Adrenal gland (tissue), 9 donors: ENCODE measurements at regions not wholly inside any gene's neighbourhood (a gene's known extent, or its start where the extent isn't known, plus 50 kb on each side); places are given as distances from the start of the nearest gene placed in this dataset.

ENCODE experiments used
- DNase-seq, 7 donors: peaks; one replicate each; pipeline ENCODE4 v3.0.0-alpha.2; 2019 to 2020
- H3K27ac ChIP-seq, 5 donors: fragments of 200-600 bp; sonication (generic) in 4 of 5; 1 replicate in 3 of 5; 2 replicates in 2 of 5; pipeline versions ENCODE4 v1.5.1 to v1.8.0; 2016 to 2020; ENCODE audit warnings: mild to moderate bottlenecking in 1 of 5
- H3K27me3 ChIP-seq: fragments of 200-600 bp; 2 replicates; pipeline ENCODE4 v1.8.0; 2021
- H3K36me3 ChIP-seq, 2 donors: fragments of 200-600 bp; replicated peaks in 1 of 2; 1 replicate in 1 of 2; 2 replicates in 1 of 2; pipeline versions ENCODE4 v1.5.1 to v1.8.0; 2018 to 2022
- H3K4me1 ChIP-seq, 2 donors: fragments of 200-600 bp; replicated peaks in 1 of 2; 1 replicate in 1 of 2; 2 replicates in 1 of 2; pipeline versions ENCODE4 v1.5.1 to v1.8.0; 2018 to 2021
- H3K4me3 ChIP-seq, 4 donors: fragments of 200-600 bp; sonication (generic) in 3 of 4; one replicate each; pipeline ENCODE4 v1.5.1; 2016 to 2018
- H3K9me3 ChIP-seq, 3 donors: fragments of 200-600 bp; sonication (generic) in 1 of 3; replicated peaks in 1 of 3; 1 replicate in 2 of 3; 2 replicates in 1 of 3; pipeline versions ENCODE4 v1.5.1 to v1.8.0; 2016 to 2021
- CTCF ChIP-seq, 6 experiments: fragments of 450-650 bp in 4 of 6; fragments of 200-600 bp in 2 of 6; sonication (generic) in 1 of 6; IDR thresholded peaks; 1 replicate in 5 of 6; 2 replicates in 1 of 6; pipeline versions ENCODE4 v1.5.1 to v1.8.0; 2016 to 2021; ENCODE audit warnings: antibody characterized with exemption in 6 of 6, mild to moderate bottlenecking in 2 of 6, moderate library complexity in 1 of 6
- POLR2A ChIP-seq, 2 donors: fragments of 450-650 bp; IDR thresholded peaks; one replicate each; pipeline ENCODE4 v1.6.1; 2017; ENCODE audit warnings: antibody characterized with exemption in 2 of 2, mild to moderate bottlenecking in 2 of 2, moderate library complexity in 1 of 2
- WGBS, 4 donors: extraction: QIAGEN DNeasy Blood & Tissue Kit in 2 of 4; methylation state at CpG; one replicate each; pipeline versions ENCODE4 v1.1.5 to v1.1.7; 2013 to 2017; 5-methylcytosine and 5-hydroxymethylcytosine counted together
- intact Hi-C, 2 donors: fragments of 100-400 bp; cut with DNase I; formaldehyde crosslinking; loops; one replicate each; pipeline versions ENCODE4 v1.14.1 to v1.15.0; 2022 to 2023
- donor health status: healthy with polysubstance abuse.
- donor health status: Bipolar disorder and iron deficiency.
- donor health status: DM: yes; HTN: yes; CAD: no.
- donor health status: DM: no; HTN: no; CAD: no.
- donor health status: DM: no; HTN: no; CAD: no.

GRCh38 chr10:43794181-43794815 lies 145.6 kb upstream of the ZNF32 start:
- DNase-seq = peak in 6 of 7 donors; percentile 35 to 74 (median 54)
- H3K27ac ChIP-seq = peak overlapping the region in 1 of 5 donors; percentile 53
- intact Hi-C loops = no loop called here
- H3K4me1 ChIP-seq = no peaks in the 10 kb centered on the region
- TF ChIP-seq POLR2A (IDR thresholded peaks at IDR 0.05) (no peak), CTCF (IDR thresholded peaks at IDR 0.05) (no peak)
- no peaks in the 10 kb centered on the region for H3K36me3 ChIP-seq
- H3K4me3 ChIP-seq = no peak overlapping the region
- no peaks in the 10 kb centered on the region for H3K27me3 ChIP-seq
- 37 to 55% (median 45%) methylated on average over 9 of the region's 9 CpGs for WGBS, 4 donors
- H3K9me3 ChIP-seq = no peaks in the 10 kb centered on the region

DNA sequence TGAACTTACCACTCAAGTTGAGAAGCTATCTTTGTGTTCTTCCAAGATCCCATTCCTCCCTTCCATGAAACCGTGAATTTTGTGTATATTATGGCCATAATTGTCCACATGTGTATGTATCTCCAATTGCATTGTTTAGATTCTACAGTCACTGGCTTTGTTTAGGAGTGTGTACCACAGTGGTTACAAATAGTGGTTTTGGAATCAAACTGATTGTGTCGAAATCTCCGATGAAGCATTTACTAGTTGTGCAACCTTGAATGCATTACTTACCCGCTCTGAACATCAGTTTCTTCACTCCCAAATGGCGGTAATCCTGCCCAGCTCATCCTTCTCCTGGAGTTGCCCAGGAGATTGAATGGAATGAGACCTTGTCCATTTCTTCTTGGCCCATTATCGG lies 145.0 kb upstream of the ZNF32 start:
- no peaks in the 10 kb centered on the region for H3K4me1 ChIP-seq
- intact Hi-C loops = no loop called here
- WGBS, 4 donors = 74 to 76% (median 75%) methylated on average over 6 of the region's 6 CpGs

DNA sequence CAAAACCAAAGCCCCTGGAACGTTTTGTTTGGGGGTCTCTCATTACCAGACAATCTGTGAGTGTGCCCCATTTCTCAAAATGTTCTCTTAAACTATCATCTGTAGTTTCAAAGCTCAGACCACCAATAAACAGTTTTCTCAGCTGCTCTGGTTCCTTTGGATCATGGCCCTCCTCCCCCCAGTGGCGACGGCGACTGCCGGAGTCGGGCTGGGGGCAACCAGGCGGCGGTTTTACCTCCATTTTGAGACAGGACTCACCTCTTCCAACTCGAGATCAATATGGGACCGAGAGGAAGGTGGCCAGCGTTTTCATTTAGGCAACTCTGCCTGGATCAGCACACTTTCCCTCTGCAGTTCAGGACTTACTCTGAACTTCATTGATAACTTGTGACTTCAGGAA lies 141.5 kb upstream of the ZNF32 start:
- Histone ChIP-seq H3K4me1 (no peaks in the 10 kb centered on the region), H3K36me3 (no peaks in the 10 kb centered on the region), H3K4me3 (no peak overlapping the region), H3K27ac (no peak overlapping the region), H3K27me3 (no peaks in the 10 kb centered on the region), H3K9me3 (no peaks in the 10 kb centered on the region)
- DNase-seq = no peak
- WGBS, 4 donors = 77 to 93% (median 85%) methylated on average over 11 of the region's 11 CpGs
- TF ChIP-seq POLR2A (IDR thresholded peaks at IDR 0.05) = no peak
- intact Hi-C loops = no loop called here

More for the DNA sequence above, 145.0 kb upstream of the ZNF32 start:
- no peak for TF ChIP-seq POLR2A (IDR thresholded peaks at IDR 0.05)
- TF ChIP-seq CTCF (IDR thresholded peaks at IDR 0.05) = no peak
- H3K9me3 ChIP-seq = no peaks in the 10 kb centered on the region
- no peak overlapping the region for H3K4me3 ChIP-seq
- peak overlapping the region in 1 of 5 donors; percentile 53 for H3K27ac ChIP-seq
- no peak for DNase-seq
- no peaks in the 10 kb centered on the region for H3K27me3 ChIP-seq
- no peaks in the 10 kb centered on the region for H3K36me3 ChIP-seq

DNA sequence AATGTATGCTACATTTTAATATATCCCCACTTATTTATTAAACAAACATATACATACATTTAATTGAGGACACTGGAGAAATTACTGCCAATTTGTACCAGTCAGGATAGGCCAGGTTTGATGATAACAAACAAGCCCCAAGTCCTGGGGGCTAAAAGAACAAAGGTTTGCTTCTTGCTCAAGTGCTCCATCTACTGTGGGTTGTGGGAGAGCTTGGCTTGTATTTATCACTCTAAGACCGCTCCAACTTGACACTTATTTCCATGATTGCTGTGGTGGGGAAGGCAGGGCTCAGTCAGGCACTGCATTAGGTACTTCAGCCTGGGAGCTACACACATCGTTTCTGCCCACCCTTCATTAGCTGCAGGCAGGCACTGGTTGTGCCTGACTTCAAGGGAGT lies 136.6 kb upstream of the ZNF32 start:
- intact Hi-C loops = no loop called here
- Histone ChIP-seq H3K27ac (no peak overlapping the region), H3K4me1 (no peaks in the 10 kb centered on the region), H3K36me3 (no peaks in the 10 kb centered on the region), H3K9me3 (no peaks in the 10 kb centered on the region), H3K4me3 (no peak overlapping the region), H3K27me3 (no peaks in the 10 kb centered on the region)
- 68 to 90% (median 71%) methylated on average over 2 of the region's 2 CpGs for WGBS, 4 donors
- TF ChIP-seq CTCF (IDR thresholded peaks at IDR 0.05) (peak in 1 of 6 experiments; percentile 4), POLR2A (IDR thresholded peaks at IDR 0.05) (no peak)
- DNase-seq = no peak

DNA sequence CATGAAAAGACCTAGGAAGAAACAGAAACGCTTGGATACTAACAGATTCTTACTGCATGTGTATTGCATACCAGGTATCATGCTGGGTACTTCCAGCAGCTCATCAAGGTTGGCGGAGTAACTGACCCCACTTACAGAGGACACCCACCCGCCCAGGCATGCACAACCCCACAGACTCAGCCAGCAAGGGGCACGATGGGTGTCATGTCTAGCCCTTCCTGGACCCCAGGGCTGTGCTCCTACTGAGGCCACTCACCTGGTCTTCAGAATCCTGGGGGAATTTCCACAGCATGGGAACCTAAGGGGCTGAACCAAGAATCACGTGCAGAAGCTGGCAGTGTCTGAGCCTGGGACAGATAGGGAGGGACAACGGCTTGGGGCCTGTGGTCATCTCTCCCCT lies 134.1 kb upstream of the ZNF32 start:
- TF ChIP-seq POLR2A (IDR thresholded peaks at IDR 0.05) = no peak
- TF ChIP-seq CTCF (IDR thresholded peaks at IDR 0.05) = no peak
- DNase-seq = no peak
- 87 to 97% (median 90%) methylated on average over 2 to 6 of the region's 6 CpGs for WGBS, 4 donors
- Histone ChIP-seq H3K36me3 (no peaks in the 10 kb centered on the region), H3K27me3 (no peaks in the 10 kb centered on the region), H3K4me1 (no peaks in the 10 kb centered on the region), H3K9me3 (no peaks in the 10 kb centered on the region), H3K27ac (no peak overlapping the region), H3K4me3 (no peak overlapping the region)
- intact Hi-C loops = no loop called here
